ENCODE measurements at regions not wholly inside any gene's neighbourhood (a gene's known extent, or its start where the extent isn't known, plus 50 kb on each side); places are given as distances from the start of the nearest gene placed in this dataset.

DNA sequence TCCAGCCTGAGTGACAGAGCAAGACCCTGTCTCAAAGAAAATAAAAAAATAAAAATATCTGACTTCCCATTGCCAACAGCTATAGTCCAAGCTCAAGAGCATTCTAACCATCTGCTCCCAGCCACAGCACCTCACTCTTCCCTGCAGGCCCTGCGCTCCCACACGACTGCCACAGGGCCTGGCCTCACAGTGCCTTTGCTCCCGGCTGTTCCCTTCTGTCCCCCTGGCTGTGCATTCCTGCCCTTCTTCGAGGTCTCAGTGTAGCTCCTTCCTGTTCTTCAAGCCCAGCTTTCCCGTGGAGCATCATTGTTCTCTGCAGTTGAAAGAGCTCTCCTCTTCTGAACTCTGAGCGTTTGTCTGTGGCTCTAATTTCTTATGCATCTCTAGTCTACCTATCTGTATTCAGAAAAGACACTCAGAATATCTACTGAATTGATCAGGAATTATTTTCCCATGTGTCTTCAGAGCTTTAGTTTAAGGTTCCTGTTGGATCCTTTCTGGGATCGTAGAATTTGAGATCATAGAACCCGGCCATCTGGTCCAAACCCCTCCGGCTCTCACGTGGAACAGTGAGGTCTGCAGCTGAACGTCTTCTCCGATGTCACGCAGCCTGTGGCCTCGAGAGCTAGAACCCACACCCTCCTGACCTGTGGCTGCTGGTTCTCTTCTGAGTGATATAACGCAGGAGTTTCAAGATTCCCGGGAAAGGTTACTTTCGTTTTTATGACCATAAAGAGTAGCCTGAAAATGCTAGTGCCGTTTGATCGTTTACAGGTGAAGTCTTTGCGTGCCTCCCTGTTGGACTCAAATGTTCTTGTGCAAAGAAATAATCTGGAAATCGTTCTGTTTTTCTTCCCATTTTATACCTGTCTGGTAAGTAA, 54.4 kb downstream of the DOP1B start:
- H3K27ac Mint-ChIP-seq, result no peak overlapping the region
- DNase-seq, result no peak
- H3K4me1 Mint-ChIP-seq (ENCODE audit: low read depth), result peaks cover 9% of the 10 kb centered on the region
- ChIA-PET POLR2A (no interaction called here), CTCF (interaction anchor here (1.4 to 2.5 kb wide), 3 partner anchors 58 to 86 kb away, joined by 4 to 15 read pairs (median 10); no protein-coding TSS in a partner anchor)
- H3K9me3 Mint-ChIP-seq, result no peaks in the 10 kb centered on the region
- Histone ChIP-seq H3K27ac (ENCODE audit: low read depth in 1 of 2, low read length in 2 of 2) (no peak overlapping the region), H3K4me1 (ENCODE audit: insufficient read depth, low read length) (peaks cover 3% of the 10 kb centered on the region), H3K36me3 (ENCODE audit: insufficient read depth, low read length) (peaks cover 42% of the 10 kb centered on the region), H3K9me3 (ENCODE audit: control insufficient read depth in 1 of 2, insufficient read depth in 1 of 2, low read length in 2 of 2) (no peaks in the 10 kb centered on the region), H3K27me3 (ENCODE audit: control insufficient read depth in 1 of 2, insufficient read depth in 2 of 2, low read length in 2 of 2) (no peaks in the 10 kb centered on the region), H3K4me3 (ENCODE audit: low read length) (no peak overlapping the region)
- H3K4me3 Mint-ChIP-seq, result no peak overlapping the region
- H3K27me3 Mint-ChIP-seq, result no peaks in the 10 kb centered on the region
- no peak for ATAC-seq (ENCODE audit: poor library complexity)
- TF ChIP-seq, protein P1, sequence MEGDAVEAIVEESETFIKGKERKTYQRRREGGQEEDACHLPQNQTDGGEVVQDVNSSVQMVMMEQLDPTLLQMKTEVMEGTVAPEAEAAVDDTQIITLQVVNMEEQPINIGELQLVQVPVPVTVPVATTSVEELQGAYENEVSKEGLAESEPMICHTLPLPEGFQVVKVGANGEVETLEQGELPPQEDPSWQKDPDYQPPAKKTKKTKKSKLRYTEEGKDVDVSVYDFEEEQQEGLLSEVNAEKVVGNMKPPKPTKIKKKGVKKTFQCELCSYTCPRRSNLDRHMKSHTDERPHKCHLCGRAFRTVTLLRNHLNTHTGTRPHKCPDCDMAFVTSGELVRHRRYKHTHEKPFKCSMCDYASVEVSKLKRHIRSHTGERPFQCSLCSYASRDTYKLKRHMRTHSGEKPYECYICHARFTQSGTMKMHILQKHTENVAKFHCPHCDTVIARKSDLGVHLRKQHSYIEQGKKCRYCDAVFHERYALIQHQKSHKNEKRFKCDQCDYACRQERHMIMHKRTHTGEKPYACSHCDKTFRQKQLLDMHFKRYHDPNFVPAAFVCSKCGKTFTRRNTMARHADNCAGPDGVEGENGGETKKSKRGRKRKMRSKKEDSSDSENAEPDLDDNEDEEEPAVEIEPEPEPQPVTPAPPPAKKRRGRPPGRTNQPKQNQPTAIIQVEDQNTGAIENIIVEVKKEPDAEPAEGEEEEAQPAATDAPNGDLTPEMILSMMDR (IDR thresholded peaks at IDR 0.05), result no peak
- peaks cover 42% of the 10 kb centered on the region for H3K36me3 Mint-ChIP-seq (ENCODE audit: low read depth)
- intact Hi-C loops (cut with DNase I, micrococcal nuclease), result no loop called here

DNA sequence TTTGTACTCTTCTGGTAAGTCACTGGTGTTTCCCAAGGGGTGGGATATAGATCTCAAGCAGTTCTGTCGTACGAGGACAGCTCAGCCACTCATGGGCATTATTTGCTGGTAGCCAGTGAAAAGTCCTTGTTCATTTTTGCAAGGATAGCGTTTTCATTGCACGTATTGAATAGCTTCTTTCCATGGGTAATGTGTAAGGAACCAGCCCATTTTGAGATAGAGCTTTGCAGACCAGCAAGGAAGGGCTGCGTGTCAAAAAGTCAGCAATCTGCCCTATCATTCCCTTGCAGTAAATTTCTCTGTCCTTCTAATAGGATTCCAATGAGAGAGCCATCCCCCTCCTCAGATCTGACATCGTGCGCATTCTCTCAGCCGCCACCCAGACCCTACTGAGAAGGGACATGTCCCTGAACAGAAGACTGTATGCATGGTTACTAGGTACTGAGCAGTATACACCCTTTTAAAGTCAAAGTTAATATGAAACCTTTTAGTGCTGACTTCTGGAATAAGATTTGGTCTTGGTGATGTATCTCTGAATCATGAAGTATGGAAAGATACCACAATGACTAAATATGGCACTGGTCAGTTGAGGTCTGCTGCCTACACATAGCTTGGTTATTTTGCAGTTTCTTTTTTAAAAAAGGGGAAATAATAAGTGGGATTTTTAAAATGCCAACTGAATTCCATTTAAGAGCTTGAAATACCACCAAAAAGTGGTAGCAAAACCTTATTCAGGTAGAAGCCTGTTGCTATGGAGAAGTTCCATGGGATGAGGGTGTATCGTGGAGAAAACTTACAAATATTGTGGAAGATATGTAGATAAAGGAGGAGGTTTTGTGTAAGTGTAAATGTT, 55.3 kb downstream of the DOP1B start:
- H3K4me3 ChIP-seq (ENCODE audit: low read length), result no peak overlapping the region
- Mint-ChIP-seq H3K4me1 (ENCODE audit: low read depth) (peaks cover 9% of the 10 kb centered on the region), H3K4me3 (no peak overlapping the region), H3K27ac (no peak overlapping the region), H3K27me3 (no peaks in the 10 kb centered on the region), H3K36me3 (ENCODE audit: low read depth) (peaks cover 46% of the 10 kb centered on the region), H3K9me3 (no peaks in the 10 kb centered on the region)
- no peaks in the 10 kb centered on the region for H3K9me3 ChIP-seq (ENCODE audit: control insufficient read depth in 1 of 2, insufficient read depth in 1 of 2, low read length in 2 of 2)
- peaks cover 3% of the 10 kb centered on the region for H3K4me1 ChIP-seq (ENCODE audit: insufficient read depth, low read length)
- ATAC-seq (ENCODE audit: poor library complexity) (no peak), DNase-seq (no peak)
- ChIA-PET POLR2A (no interaction called here), CTCF (no interaction called here)
- H3K27me3 ChIP-seq (ENCODE audit: control insufficient read depth in 1 of 2, insufficient read depth in 2 of 2, low read length in 2 of 2), result no peaks in the 10 kb centered on the region
- TF ChIP-seq, protein P1 (IDR thresholded peaks at IDR 0.05), result no peak
- no peak overlapping the region for H3K27ac ChIP-seq (ENCODE audit: low read depth in 1 of 2, low read length in 2 of 2)
- peaks cover 47% of the 10 kb centered on the region for H3K36me3 ChIP-seq (ENCODE audit: insufficient read depth, low read length)
- intact Hi-C loops (cut with DNase I, micrococcal nuclease), result no loop called here

DNA sequence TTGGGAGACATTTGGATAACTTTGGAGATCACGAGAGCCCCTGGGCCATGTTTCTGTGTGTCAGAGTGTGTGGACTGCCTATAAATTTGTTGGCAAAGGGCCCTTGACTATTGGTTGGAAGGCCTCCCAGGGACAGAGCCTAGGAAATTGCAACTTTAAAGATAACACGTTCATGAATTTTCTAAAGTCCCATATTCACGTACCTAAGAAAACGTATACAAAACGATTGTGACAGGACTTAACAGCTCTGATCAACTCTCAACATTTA, 55.8 kb downstream of the DOP1B start:
- no peak overlapping the region for H3K4me3 Mint-ChIP-seq
- Histone ChIP-seq H3K4me3 (ENCODE audit: low read length) (no peak overlapping the region), H3K27me3 (ENCODE audit: control insufficient read depth in 1 of 2, insufficient read depth in 2 of 2, low read length in 2 of 2) (no peaks in the 10 kb centered on the region), H3K4me1 (ENCODE audit: insufficient read depth, low read length) (peaks cover 3% of the 10 kb centered on the region), H3K9me3 (ENCODE audit: control insufficient read depth in 1 of 2, insufficient read depth in 1 of 2, low read length in 2 of 2) (no peaks in the 10 kb centered on the region), H3K27ac (ENCODE audit: low read depth in 1 of 2, low read length in 2 of 2) (no peak overlapping the region), H3K36me3 (ENCODE audit: insufficient read depth, low read length) (peaks cover 49% of the 10 kb centered on the region)
- H3K9me3 Mint-ChIP-seq, result no peaks in the 10 kb centered on the region
- intact Hi-C loops (cut with DNase I, micrococcal nuclease), result no loop called here
- H3K27ac Mint-ChIP-seq, result no peak overlapping the region
- TF ChIP-seq, protein P1 (IDR thresholded peaks at IDR 0.05), result no peak
- POLR2A ChIA-PET, result no interaction called here
- no peak for DNase-seq
- H3K36me3 Mint-ChIP-seq (ENCODE audit: low read depth), result peaks cover 52% of the 10 kb centered on the region
- H3K27me3 Mint-ChIP-seq, result no peaks in the 10 kb centered on the region
- CTCF ChIA-PET, result no interaction called here
- peaks cover 9% of the 10 kb centered on the region for H3K4me1 Mint-ChIP-seq (ENCODE audit: low read depth)
- ATAC-seq (ENCODE audit: poor library complexity), result no peak

Data from CD4-positive, alpha-beta T cell (primary cell).